ENCODE measurements at regions not wholly inside any gene's neighbourhood (a gene's known extent, or its start where the extent isn't known, plus 50 kb on each side); places are given as distances from the start of the nearest gene placed in this dataset.

DNA sequence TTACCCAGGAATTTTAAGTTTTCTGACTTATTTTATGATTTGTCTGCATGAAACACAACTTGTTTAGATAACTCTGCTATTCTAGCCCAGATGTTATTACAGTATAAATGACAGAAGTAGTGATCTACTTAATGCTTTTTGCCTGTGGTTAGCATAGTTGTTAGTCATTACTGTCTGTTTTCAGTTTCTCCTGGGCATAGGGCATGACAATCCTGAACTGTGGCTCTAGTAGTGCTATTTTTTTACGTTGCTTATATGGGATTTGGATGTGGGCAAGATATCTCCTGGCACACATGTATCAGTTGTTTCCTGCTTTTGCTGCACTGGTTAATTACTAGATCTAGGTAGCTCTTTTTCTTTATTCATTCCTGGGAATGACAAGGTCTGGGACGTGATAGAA lies 1005.8 kb downstream of the PCDH18 start:
- DNase-seq (ENCODE audit: low read depth), result peak; percentile 33

DNA sequence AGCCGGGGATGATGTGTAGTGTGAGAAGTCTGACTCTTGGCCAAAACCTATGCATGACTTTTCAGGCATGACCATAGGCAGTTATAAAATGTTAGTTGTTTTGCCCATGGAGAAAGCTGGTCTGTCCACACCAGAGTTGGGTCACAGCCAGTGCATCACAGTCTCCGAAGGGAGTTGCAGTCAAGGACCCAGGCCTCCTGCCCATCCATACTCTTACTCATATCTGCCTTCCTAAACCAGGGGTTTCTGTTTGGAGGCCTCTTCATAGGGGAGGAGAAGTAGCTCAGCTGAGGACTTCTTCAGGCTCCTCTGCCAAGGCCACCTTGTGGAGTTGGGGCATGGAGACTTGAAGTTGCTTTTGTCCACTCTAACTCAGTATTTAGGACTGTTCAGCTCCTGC lies 1008.3 kb downstream of the PCDH18 start:
- no peak for DNase-seq (ENCODE audit: low read depth)

DNA sequence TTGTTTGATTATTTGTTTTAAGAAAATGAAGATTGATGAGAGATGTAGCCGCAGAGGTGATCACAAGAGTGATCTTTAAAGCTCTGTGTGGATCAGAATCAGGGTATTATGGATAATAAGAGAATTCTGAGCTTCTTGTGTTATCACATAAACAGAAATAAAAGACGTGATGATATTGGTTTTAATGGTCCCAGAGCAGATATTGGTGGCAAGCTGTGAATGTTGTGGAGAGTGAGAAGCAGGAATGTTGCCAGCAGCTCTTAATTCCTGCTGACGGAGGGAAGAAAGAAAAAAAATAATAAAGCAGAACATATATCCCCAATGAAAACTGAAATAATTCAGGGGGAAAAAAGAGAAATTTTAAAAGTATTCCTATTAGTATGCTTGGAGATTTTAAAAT lies 1015.9 kb downstream of the PCDH18 start:
- no peak for DNase-seq (ENCODE audit: low read depth)

DNA sequence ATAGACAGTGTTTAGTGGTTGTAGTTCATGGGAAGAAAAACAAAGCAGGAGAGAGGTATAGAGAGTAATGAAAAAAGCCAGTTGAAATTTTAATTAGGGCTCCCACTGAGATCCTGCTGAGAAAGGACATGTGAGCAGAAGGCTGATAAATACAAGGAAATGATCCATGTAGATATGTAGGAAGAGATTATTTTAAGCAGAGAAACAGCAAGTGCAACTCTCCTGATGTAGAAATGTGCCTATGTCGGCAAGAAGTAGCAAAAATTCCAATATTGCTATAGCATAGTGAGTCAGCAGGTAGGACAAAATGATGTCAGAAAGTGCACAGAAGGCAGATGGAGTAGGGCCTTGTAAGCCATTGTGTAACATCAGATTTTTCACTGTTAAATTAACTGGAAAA lies 1027.3 kb downstream of the PCDH18 start:
- peak; percentile 47 for DNase-seq (ENCODE audit: low read depth)

DNA sequence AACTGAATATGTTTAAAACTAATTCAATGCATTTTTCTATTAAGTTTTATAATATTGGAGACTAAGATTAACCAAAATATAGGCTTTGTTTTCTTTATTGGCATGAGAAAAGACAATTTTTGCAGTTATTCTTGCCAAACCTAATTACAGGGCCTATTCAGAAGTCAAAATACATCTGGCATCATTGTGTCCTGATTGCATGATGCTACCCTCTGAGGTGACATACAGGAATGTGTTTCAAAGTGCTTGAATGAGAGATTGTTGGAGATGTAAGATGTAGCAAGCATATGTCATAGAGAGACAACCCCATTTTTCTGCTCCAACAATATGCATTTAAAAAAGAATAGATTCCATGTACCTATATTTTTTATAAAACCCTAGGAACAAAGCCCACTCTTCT lies 1036.4 kb downstream of the PCDH18 start:
- DNase-seq (ENCODE audit: low read depth), result no peak

DNA sequence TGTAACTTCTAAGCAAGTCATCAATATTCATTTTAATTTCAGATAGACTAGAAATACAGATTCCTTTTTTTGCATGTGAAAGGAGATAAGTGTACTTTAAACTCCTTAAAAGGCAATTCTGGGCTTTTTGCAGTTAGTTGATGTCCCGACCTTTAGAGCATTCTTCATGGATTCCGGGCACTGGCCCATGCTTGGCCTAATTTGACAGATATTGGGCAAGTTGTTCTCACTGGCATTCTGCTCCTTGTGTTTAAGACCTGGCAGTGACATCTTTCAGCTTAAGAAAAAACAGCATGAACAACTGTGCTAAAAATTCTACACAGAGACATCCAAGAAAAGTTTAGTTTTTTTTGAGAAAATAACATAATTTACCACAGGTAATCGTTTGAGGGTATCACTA lies 1037.2 kb downstream of the PCDH18 start:
- no peak for DNase-seq (ENCODE audit: low read depth)

DNA sequence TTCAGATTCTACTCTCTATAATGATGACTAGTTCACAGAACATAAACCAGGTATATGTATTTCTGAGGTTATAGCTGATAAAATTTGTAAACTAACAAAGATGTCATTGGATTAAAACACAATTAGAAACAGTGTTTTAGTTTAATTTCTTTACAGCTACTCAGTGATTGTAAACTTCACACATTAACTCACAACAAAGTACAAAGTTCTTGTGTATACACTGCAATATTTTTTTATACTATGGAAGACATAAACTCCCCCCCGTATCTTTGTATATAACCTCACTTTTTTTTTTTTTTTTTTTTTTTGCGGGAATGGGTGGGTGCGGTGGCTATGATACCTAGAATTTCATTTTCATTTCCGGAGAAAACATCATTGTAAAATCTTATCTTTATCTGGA lies 1043.2 kb downstream of the PCDH18 start:
- DNase-seq (ENCODE audit: low read depth), result no peak

DNA sequence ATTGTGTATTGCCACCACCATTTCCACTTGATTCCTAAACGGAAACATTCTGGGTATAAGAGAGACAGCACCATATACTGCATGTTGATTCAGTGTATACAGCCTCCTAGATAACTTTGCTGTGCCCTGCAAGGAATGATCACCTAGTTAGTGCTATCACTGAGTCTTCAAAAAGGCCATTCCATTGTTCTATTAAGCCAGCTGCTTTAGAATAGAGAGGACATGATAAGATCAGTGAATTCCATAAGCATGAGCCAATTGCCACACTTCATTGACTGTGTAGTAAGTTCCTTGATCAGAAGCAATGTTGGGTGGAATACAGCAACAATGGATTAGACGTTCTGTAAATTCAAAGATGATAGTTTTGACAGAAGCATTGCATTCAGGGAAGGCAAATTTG lies 1047.3 kb downstream of the PCDH18 start:
- peak; percentile 7 for DNase-seq (ENCODE audit: low read depth)

DNA sequence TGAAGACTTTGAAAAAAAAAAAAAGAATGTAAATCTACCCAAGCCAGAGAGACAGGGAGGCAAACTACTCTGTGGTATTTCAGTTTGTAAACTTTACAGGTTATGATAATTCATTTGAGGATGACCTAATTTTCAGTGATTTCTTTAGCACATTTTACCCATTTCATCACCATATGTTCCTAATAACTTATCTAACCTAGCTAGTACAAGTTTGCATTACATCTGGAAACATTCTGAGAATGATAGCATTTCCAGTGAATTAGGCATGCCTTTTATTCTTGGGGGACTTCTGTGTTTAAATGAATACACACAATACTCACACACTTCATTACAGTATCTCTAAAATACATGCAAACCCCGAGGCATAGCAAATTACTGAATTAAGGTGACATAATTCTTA lies 1055.5 kb downstream of the PCDH18 start:
- no peak for DNase-seq (ENCODE audit: low read depth)

DNA sequence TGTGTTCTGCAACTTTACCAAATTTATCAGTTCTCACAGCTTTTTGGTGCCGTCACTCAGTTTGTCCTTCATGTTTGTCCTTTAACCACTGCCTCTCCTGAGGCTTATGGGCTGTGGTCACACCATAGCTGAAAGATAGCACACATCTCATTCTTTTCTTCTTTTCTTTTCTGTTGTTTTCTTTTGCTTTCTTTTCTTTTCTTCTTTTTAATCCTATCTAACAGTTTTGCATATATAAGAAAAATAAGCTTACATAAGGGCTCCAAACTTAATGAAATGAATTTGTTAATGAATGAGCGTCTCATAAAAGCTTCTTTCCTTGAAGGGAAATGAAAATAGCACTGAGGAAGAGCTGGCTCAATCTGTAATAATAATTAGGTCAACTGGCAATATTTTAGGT lies 1061.2 kb downstream of the PCDH18 start:
- no peak for DNase-seq (ENCODE audit: low read depth)

DNA sequence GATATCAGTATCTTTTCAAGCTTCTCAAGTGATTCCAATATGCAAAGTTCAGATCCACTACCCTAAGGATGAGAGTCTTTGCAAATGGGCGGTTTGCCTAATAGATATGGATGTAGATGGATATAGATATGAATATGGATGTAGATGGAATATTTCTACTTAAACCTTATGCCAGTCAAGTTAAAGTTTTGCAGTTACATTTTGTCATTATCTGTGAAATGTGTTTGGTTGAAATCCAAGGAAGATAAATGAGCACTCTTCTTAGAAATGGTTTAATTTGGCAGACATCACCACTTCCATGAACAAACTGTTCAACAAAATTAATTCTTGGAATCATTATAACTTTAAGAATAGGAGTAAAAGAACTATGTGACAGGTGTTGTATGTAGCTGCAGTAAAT lies 1066.6 kb downstream of the PCDH18 start:
- DNase-seq (ENCODE audit: low read depth), result no peak

DNA sequence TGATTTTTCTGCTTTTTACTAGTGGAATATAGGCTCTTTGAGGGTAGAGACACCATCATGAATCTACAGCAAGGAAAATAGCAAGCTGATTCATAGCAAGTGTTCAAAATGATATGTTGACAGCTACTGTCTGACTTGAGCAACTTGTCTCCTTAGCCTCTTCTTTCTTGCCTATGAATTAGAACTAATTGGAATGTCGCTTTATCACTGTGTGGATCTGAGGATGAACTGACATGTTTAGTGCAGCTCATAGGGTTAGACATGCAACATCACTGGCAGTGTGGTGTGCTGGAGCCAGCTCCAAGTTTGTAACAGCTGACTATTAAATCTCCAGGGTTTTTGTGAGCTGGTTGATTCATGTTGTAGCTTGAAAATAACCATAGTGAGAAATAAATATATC lies 1068.4 kb downstream of the PCDH18 start:
- no peak for DNase-seq (ENCODE audit: low read depth)

DNA sequence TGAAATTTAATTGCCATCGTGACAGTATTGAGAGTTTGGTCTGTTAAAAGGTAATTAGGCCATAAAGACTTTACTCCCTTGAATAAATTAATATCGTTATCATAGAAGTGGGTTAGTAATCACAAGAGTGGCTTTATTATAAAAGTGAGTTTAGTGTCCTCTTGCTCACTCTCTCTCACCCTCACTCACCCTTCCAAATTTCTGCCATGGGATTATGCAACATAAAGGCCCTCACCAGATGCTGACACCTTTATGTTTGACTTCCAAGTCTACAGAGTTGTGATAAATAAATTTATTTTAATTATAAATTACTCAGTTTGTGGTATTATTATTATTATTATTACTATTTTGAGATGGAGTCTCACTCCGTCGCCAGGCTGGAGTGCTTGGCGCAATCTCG lies 1070.8 kb downstream of the PCDH18 start:
- no peak for DNase-seq (ENCODE audit: low read depth)

DNA sequence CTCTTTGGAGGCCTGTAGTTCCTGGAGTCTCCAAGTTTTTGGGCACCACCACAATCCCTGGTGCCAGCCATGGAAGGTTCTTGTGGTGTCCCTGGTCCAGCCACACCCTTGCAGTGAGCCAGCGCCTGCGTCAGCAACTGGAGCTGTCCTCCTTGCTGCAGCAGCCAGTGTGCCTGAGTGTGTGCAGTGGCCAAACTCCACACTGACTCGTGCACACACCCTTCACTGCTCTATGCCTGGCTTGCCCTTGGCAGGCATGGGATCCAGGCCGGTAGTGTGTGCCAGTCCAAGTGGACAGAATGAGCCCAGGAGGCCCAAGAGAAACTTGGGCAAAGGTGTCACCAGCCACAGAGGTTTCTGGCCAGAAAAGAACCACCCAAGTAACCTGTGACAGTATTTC lies 1074.0 kb downstream of the PCDH18 start:
- no peak for DNase-seq (ENCODE audit: low read depth)

DNA sequence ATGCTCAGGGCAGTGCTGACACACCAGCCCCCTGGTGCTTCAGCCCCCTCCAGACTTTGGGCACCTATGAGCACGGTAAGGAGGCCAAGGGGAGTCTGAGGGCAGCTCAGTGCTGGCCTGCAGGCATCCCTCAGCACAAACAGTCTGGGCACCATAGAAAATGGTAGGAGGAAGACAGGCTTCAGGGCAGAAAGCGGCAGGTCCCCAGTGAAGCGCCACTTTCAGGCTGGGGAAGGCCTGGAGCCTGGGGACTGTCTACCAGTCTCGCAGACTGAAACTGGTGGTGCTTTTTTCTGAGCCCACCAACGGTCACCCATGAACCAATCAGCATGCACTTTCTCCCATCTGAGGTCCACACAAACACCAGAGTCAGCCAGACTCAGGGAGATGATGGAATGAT lies 1074.7 kb downstream of the PCDH18 start:
- no peak for DNase-seq (ENCODE audit: low read depth)

DNA sequence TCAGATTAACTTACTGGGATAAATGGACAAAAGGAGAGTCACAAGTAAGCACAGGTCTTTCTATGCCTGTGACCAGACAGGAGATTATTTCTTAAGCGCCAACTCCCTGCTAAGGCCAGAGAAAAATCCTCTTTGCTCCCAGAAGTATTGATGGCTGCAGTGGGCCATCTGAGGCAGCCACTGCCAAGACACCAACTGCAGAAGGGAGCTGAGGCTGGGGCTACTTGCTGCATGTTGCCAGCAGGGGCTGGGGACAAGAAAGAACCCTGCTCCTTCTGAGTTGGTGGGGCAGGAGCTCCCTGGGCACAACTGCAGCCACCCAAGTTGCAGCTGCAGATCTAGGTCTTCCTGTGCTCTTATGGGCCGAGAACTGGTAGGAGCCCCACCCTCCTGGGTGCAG lies 1075.3 kb downstream of the PCDH18 start:
- DNase-seq (ENCODE audit: low read depth), result no peak

DNA sequence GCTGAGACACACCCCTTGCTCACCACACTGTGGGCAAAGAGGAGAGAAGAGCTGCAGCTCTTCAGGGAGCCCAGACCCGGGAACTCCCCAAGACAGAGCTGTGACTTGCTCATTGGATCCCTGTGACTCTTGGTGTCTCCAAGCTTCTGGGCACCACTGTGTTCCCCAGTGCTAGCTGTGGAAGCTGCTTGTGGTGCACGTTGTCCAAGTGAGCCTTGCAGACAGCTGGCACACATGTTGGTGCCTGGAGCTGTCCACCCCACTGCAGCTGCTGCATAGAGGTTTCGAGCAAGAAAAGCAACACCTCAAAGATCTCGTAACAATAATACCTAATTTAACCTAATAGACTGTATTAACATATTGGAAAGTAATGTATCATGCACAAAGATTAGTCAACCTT lies 1089.3 kb downstream of the PCDH18 start:
- no peak for DNase-seq (ENCODE audit: low read depth)

DNA sequence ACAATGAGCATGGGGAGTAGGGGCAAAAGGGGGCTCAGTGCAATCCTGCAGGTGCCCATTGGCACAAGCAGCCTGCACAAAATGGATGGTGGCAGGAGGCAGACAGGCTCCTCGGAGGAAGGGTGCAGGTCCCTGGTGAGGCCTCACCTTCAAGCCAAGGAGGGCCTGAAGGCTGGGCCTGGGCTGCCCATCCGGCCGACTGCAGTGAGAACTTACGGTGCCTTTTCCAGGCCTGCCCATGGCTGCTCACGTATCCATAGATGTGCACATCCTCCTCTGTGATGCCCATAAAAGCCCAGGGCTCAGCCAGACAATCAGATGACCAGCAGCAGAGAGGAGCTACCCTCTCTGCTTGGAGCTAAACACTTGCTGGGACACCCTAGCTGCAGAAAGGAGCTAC lies 1089.8 kb downstream of the PCDH18 start:
- DNase-seq (ENCODE audit: low read depth), result no peak

DNA sequence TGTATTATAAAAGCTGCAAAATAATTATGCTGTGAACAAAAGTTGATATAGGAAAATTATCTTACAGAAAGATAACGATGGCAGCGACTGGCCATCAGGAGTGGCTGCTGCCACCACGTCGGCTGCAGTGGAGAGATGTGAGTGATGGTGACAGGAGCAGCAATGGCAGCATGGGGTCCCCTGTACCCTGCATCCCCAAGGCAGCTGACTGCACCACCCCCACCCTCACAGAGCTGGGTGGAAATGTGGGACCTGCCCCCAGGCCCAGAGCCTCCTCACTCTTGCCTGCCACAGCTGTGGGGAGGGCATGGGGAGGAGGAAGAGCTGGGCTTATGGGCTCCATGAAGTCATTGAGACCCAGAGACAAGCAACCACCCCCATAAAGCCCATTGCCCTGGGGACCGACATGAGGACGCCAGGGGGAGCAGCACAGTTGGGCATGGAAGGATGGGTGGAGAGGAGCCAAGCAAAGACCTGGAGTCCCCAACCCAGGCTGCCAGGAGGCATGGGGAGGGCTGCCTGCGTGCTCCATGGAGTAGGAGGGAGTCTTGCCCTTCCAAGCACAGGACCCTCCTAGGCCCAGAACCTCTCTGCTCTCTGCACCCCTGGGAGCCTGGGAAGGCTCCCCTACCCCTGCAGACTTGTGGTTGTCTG lies 1090.5 kb downstream of the PCDH18 start:
- no peak for DNase-seq (ENCODE audit: low read depth)

DNA sequence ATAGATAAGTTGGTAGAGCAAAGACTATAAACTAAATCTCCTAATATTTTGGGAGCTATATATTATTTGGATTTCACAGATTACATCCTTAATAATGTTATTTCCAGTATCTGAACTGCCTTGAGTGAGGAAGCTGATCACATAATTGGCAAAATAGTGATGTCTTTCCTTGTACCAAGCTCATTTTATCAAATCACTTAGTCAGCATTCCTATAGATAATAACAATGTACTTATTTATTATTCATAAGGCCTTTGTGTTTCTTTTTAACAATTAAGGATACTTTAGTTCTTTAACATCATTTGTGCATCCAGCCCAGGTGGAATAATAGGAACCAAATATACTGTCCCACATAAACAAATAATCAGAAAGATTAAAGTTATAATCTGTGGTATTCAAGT lies 1093.6 kb downstream of the PCDH18 start:
- no peak for DNase-seq (ENCODE audit: low read depth)

DNA sequence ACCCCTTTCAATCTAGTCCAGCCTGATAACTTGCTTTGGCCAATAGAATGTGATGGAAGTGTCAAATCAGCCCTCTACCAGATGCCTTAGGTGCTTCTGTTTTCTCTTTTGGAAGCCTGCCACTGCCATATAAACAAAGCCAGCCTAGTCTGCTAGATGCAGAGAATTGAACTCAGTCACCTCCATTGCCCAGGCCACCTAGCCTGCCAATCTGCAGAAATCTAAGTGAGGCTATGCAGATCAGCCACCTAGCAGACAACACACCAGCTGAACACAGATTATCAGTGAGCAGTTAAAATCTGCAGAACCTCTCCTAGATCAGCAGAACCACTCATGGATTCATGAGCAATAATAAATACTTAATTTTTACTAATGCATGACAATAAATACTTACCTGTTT lies 1108.2 kb downstream of the PCDH18 start:
- DNase-seq (ENCODE audit: low read depth), result no peak

DNA sequence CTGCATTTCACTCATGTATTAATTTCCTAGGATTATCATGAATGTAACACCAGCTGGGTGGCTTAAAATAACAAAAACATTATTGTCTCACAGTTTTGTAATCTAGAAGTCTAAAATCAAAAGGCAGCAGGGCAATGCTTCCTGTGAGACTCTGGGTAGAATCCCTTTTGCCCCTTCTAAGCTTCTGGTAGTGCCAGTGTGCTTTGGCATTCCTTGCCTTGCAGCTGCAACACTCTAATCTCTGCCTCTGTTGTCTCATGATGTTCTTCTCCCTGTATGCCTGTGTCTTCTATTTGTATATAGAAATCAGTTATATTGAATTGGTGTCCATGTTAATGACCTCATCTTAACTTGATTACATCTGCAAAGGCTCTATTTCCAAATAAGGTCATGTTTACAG lies 1117.3 kb downstream of the PCDH18 start:
- no peak for DNase-seq (ENCODE audit: low read depth)

DNA sequence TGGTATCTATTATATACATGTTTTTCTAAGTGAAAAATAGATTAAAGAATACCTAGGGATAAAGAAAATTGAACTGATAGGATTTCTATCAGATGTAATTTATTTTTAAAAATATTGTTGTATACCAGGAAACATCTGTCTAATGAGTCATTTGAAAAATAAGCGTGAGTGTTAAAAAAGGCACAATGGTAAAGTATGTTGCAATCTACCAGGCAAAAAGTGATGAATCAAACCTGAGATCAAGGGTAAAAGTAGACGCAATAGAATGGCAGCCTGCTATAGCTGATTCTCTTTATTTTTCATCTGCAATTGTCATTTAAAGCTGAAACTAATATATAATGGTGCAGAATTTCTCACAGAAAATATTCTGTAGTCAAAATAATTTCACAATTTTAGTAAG lies 1119.6 kb downstream of the PCDH18 start:
- DNase-seq (ENCODE audit: low read depth), result peak; percentile 74

DNA sequence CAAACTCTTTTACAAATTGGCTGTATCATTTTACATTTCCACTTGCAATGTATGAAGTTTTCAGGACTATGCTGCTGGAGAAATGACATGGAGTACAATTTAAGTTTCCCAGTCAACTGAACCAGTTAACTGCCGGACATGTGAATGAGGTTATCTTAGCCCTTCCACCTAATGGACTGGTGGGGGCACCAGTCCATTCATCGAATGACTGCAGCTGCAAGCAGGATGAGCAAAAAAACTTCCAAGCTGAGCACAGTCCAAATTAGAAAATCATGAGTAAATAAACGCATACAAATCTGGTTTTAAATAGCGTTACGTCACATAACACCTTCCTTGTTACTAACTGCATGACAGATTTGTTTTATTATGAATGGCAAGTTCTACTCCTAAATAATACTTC lies 1131.5 kb downstream of the PCDH18 start:
- no peak for DNase-seq (ENCODE audit: low read depth)

DNA sequence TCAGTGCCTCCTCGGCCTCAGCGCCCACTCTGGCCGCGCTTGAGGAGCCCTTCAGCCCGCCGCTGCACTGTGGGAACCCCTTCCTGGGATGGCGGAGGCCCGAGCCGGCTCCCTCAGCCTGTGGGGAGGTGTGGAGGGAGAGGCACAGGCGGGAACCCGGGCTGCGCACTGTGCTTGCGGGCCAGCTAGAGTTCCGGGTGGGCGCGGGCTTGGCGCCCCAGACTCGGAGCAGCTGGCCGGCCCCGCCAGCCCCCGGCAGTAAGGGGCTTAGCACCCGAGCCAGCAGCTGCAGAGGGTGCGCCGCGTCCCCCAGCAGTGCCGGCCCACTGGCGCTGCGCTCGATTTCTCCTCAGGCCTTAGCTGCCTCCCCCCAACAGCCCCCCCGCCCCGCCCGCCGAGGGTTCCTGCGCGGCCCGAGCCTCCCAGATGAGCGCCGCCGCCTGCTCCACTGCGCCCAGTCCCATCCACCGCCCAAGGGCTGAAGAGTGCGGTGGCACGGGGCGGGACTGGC lies 1137.0 kb downstream of the PCDH18 start:
- DNase-seq (ENCODE audit: low read depth), result no peak
